WTC11 (cell line): ENCODE measurements at regions not wholly inside any gene's neighbourhood (a gene's known extent, or its start where the extent isn't known, plus 50 kb on each side); places are given as distances from the start of the nearest gene placed in this dataset.
A peak's percentile ranks its signal among the peaks of the same experiment; 100 is the strongest.
"Not testable (repeated sequence)": the region's sequence is repeated elsewhere in the genome, so short reads cannot be mapped to it uniquely, and the experiment has no call there.

Experiments used
- ATAC-seq: fragments of 200-7000 bp; cut with Tn5 transposase; 2 replicates; pipeline ENCODE4 v1.10.0; 2021; ENCODE audit warnings: mild to moderate bottlenecking, moderate library complexity
- CTCF ChIA-PET: fragments of 300-600 bp; sonication (Branson Sonifier 250); formaldehyde crosslinking; loops from one replicate; lab custom pipeline; 2021; ENCODE audit warnings: antibody characterized with exemption; lab: Charles Lee
- POLR2A ChIA-PET: fragments of 350-600 bp; sonication (Branson Sonifier 250); formaldehyde crosslinking; loops from one replicate; lab custom pipeline; 2021; ENCODE audit warnings: antibody characterized with exemption; lab: Charles Lee
- DNase-seq: peaks from one replicate; pipeline ENCODE4 v3.0.0; 2021; ENCODE audit warnings: low spot score
- H3K27ac Mint-ChIP-seq: 2 replicates; pipeline ENCODE4 v1.8.0; 2021; ENCODE audit warnings: mixed read lengths
- H3K27me3 Mint-ChIP-seq: 2 replicates; pipeline ENCODE4 v1.8.0; 2021; ENCODE audit warnings: low read depth, mild to moderate bottlenecking, moderate library complexity, mixed read lengths
- H3K36me3 Mint-ChIP-seq: 2 replicates; pipeline ENCODE4 v1.8.0; 2021; ENCODE audit warnings: mixed read lengths
- H3K4me1 Mint-ChIP-seq: 2 replicates; pipeline ENCODE4 v1.8.0; 2022; ENCODE audit warnings: mixed read lengths
- H3K4me3 Mint-ChIP-seq: 2 replicates; pipeline ENCODE4 v1.8.0; 2021; ENCODE audit warnings: mild to moderate bottlenecking, moderate library complexity, mixed read lengths
- H3K9me3 Mint-ChIP-seq: 2 replicates; pipeline ENCODE4 v1.8.0; 2021; ENCODE audit warnings: mixed read lengths
- CREB1 ChIP-seq: sonication (generic); formaldehyde crosslinking; IDR thresholded peaks from 2 replicates; pipeline ENCODE4 v1.8.0; 2023; ENCODE audit warnings: mild to moderate bottlenecking, missing genetic modification reagents
- ELF4 ChIP-seq: sonication (generic); formaldehyde crosslinking; IDR thresholded peaks from 2 replicates; pipeline ENCODE4 v1.8.1; 2022; ENCODE audit warnings: low read depth, mild to moderate bottlenecking, moderate library complexity, missing genetic modification reagents
- FOXP1 ChIP-seq: sonication (generic); formaldehyde crosslinking; IDR thresholded peaks from 2 replicates; pipeline ENCODE4 v1.8.0; 2022; ENCODE audit warnings: missing genetic modification reagents, mild to moderate bottlenecking, moderate library complexity, borderline replicate concordance
- GRHL2 ChIP-seq: fragments of 250-450 bp; sonication (Bioruptor Pico); IDR thresholded peaks from 2 replicates; pipeline ENCODE4 v1.8.0; 2022; ENCODE audit warnings: mild to moderate bottlenecking, moderate library complexity; ENCODE audit not compliant: insufficient replicate concordance, severe bottlenecking
- GTF2I ChIP-seq: fragments of 250-450 bp; sonication (Bioruptor Pico); conservative IDR thresholded peaks from 2 replicates; pipeline ENCODE4 v1.4.0; 2021; ENCODE audit warnings: mild to moderate bottlenecking
- IRF2 ChIP-seq: sonication (generic); formaldehyde crosslinking; IDR thresholded peaks from 2 replicates; pipeline ENCODE4 v1.8.0; 2022; ENCODE audit warnings: low read depth, missing genetic modification reagents, borderline replicate concordance
- MYBL2 ChIP-seq: sonication (generic); formaldehyde crosslinking; IDR thresholded peaks from 2 replicates; pipeline ENCODE4 v1.8.1; 2023; ENCODE audit warnings: mild to moderate bottlenecking, moderate library complexity, missing genetic modification reagents
- NFYB ChIP-seq: sonication (generic); formaldehyde crosslinking; conservative IDR thresholded peaks from 2 replicates; pipeline ENCODE4 v1.8.0; 2022; ENCODE audit warnings: low read depth, missing genetic modification reagents
- NR1H2 ChIP-seq: sonication (generic); formaldehyde crosslinking; IDR thresholded peaks from 2 replicates; pipeline ENCODE4 v1.9.0; 2021; ENCODE audit warnings: mild to moderate bottlenecking, moderate library complexity, missing genetic modification reagents
- RELA ChIP-seq: sonication (generic); formaldehyde crosslinking; IDR thresholded peaks from 2 replicates; pipeline ENCODE4 v1.8.1; 2022; ENCODE audit warnings: missing genetic modification reagents, mild to moderate bottlenecking, borderline replicate concordance
- RORB ChIP-seq: fragments of 250-450 bp; sonication (Bioruptor Pico); IDR thresholded peaks from 2 replicates; pipeline ENCODE4 v1.9.0; 2021; ENCODE audit warnings: mild to moderate bottlenecking
- SMAD3 ChIP-seq: sonication (generic); formaldehyde crosslinking; IDR thresholded peaks from 2 replicates; pipeline ENCODE4 v1.8.0; 2022; ENCODE audit warnings: missing genetic modification reagents, mild to moderate bottlenecking, borderline replicate concordance
- ZNF219 ChIP-seq: sonication (generic); formaldehyde crosslinking; IDR thresholded peaks from 2 replicates; pipeline ENCODE4 v1.8.0; 2023; ENCODE audit warnings: missing genetic modification reagents, mild to moderate bottlenecking, borderline replicate concordance
- TF ChIP-seq, protein P1 (sequence below): sonication (generic); formaldehyde crosslinking; IDR thresholded peaks from 2 replicates; pipeline ENCODE4 v1.8.1; 2023; ENCODE audit warnings: mild to moderate bottlenecking, moderate library complexity, missing genetic modification reagents
- TF ChIP-seq, protein P2 (sequence below): sonication (generic); formaldehyde crosslinking; IDR thresholded peaks from 2 replicates; pipeline ENCODE4 v1.8.0; 2022; ENCODE audit warnings: mild to moderate bottlenecking, missing genetic modification reagents
- TF ChIP-seq, protein P3 (sequence below): sonication (generic); formaldehyde crosslinking; IDR thresholded peaks from 2 replicates; pipeline ENCODE4 v1.8.1; 2022; ENCODE audit warnings: mild to moderate bottlenecking, moderate library complexity, missing genetic modification reagents

DNA sequence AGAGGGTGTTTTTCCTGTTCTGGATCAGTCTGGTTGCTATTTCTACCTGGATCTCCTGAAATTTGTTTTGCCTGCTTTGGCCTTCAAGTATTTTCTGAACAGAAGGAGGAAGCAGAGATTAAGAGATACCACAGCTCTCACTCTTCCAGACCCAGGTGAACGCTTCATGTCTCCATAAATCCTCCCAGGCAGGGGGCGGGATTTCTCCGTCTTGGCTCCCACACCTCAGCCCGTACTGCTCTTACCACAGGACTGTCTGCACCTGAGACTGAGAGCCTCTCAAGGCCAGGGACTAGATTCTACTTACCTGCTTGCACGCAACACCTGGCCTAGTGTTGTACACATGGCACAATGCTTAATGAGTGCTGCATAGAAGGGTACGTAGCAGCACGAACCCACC, 59.9 kb upstream of the LRPPRC start:
- peaks cover 42% of the 10 kb centered on the region for H3K27me3 Mint-ChIP-seq
- peaks cover 29% of the 10 kb centered on the region for H3K4me1 Mint-ChIP-seq
- DNase-seq (peak; percentile 48), ATAC-seq (peak; percentile 62)
- ChIA-PET POLR2A (no interaction called here), CTCF (interaction anchor here (0.7 to 1.7 kb wide), 5 partner anchors 12 to 288 kb away, joined by 3 to 6 read pairs (median 4); no protein-coding TSS in a partner anchor)
- H3K27ac Mint-ChIP-seq: no peak overlapping the region
- no peak for TF ChIP-seq RELA (CRISPR knock-in tag)
- no peak for TF ChIP-seq SMAD3 (CRISPR knock-in tag)
- TF ChIP-seq, protein P1, sequence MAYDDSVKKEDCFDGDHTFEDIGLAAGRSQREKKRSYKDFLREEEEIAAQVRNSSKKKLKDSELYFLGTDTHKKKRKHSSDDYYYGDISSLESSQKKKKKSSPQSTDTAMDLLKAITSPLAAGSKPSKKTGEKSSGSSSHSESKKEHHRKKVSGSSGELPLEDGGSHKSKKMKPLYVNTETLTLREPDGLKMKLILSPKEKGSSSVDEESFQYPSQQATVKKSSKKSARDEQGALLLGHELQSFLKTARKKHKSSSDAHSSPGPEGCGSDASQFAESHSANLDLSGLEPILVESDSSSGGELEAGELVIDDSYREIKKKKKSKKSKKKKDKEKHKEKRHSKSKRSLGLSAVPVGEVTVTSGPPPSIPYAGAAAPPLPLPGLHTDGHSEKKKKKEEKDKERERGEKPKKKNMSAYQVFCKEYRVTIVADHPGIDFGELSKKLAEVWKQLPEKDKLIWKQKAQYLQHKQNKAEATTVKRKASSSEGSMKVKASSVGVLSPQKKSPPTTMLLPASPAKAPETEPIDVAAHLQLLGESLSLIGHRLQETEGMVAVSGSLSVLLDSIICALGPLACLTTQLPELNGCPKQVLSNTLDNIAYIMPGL (CRISPR knock-in tag): no peak
- no peak for TF ChIP-seq NFYB
- TF ChIP-seq CREB1: no peak
- H3K4me3 Mint-ChIP-seq: no peak overlapping the region
- peaks cover 8% of the 10 kb centered on the region for H3K36me3 Mint-ChIP-seq
- H3K9me3 Mint-ChIP-seq: peaks cover 14% of the 10 kb centered on the region

DNA sequence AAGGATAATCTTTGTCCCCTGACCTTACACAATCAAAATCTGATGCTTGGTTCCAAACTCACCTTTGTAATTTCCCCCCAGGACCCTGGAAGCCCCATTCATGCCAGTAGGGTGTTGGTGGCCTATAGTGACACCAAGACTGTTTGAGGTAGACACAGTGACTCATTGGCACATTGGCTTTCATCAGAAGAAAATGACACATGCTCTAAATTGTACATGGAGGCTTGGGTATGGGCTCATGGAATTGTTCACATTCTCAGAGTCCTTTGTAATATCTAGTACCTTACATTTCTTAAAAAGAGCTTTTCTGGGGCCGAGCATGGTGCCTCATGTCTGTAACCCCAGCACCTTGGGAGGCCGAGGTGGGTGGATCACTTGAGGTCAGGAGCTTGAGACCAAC, 61.2 kb upstream of the LRPPRC start:
- Mint-ChIP-seq H3K27me3 (peaks cover 52% of the 10 kb centered on the region), H3K9me3 (peaks cover 23% of the 10 kb centered on the region), H3K4me1 (peaks cover 28% of the 10 kb centered on the region), H3K36me3 (peaks cover 17% of the 10 kb centered on the region), H3K27ac (no peak overlapping the region), H3K4me3 (no peak overlapping the region)
- ATAC-seq (no peak), DNase-seq (no peak)
- TF ChIP-seq GRHL2 (CRISPR knock-in tag) (no peak), NR1H2 (CRISPR knock-in tag) (no peak), ELF4 (CRISPR knock-in tag) (no peak)
- TF ChIP-seq, protein P2, sequence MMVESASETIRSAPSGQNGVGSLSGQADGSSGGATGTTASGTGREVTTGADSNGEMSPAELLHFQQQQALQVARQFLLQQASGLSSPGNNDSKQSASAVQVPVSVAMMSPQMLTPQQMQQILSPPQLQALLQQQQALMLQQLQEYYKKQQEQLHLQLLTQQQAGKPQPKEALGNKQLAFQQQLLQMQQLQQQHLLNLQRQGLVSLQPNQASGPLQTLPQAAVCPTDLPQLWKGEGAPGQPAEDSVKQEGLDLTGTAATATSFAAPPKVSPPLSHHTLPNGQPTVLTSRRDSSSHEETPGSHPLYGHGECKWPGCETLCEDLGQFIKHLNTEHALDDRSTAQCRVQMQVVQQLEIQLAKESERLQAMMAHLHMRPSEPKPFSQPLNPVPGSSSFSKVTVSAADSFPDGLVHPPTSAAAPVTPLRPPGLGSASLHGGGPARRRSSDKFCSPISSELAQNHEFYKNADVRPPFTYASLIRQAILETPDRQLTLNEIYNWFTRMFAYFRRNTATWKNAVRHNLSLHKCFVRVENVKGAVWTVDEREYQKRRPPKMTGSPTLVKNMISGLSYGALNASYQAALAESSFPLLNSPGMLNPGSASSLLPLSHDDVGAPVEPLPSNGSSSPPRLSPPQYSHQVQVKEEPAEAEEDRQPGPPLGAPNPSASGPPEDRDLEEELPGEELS: no peak
- ChIA-PET CTCF (no interaction called here), POLR2A (no interaction called here)

DNA sequence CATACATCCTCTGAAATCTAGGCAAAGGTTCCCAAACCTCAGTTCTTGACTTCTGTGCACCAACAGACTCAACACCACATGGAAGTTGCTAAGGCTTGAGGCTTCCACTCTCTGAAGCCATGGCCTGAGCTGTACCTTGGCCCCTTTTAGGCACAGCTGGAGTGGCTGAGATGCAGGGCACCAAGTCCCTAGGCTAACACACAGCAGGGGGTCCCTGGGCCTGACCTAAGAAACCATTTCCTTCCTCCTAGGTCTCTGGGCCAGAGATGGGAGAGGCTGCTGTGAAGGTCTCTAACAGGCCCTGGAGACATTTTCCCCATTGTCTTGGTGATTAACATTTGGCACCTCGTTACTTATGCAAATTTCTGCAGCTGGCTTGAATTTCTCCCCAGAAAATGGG, 64.5 kb upstream of the LRPPRC start:
- H3K4me1 Mint-ChIP-seq: peaks cover 15% of the 10 kb centered on the region

DNA sequence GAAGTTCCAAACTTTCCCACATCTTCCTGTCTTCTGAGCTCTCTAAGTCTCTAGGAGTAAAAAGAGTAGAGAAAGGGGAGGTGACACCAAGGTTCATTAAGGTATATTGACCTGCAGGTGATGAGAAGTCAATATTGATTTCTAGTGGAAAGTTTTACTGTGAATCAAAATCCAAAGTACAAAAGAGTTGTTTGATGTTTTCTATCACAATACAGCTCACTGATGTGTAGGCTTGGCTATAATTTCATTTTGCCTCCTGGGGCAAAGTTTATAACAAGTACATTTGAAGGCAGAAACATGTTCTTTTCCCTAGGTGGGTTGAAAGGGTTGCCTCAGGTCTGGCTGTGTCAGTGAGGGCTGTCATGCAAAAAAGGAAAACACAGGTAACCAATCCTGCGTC, 65.2 kb upstream of the LRPPRC start:
- H3K4me1 Mint-ChIP-seq: peaks cover 10% of the 10 kb centered on the region
- peaks cover 42% of the 10 kb centered on the region for H3K9me3 Mint-ChIP-seq
- DNase-seq: no peak
- H3K36me3 Mint-ChIP-seq: peaks cover 37% of the 10 kb centered on the region
- CTCF ChIA-PET: no interaction called here
- no peak for TF ChIP-seq ZNF219 (CRISPR knock-in tag)
- TF ChIP-seq IRF2 (CRISPR knock-in tag): no peak
- no peak for TF ChIP-seq SMAD3 (CRISPR knock-in tag)
- no peak for TF ChIP-seq GTF2I (CRISPR knock-in tag)
- no peak for TF ChIP-seq FOXP1 (CRISPR knock-in tag)
- no peak for TF ChIP-seq RORB (CRISPR knock-in tag)
- no peak for TF ChIP-seq NFYB
- TF ChIP-seq, protein P3, sequence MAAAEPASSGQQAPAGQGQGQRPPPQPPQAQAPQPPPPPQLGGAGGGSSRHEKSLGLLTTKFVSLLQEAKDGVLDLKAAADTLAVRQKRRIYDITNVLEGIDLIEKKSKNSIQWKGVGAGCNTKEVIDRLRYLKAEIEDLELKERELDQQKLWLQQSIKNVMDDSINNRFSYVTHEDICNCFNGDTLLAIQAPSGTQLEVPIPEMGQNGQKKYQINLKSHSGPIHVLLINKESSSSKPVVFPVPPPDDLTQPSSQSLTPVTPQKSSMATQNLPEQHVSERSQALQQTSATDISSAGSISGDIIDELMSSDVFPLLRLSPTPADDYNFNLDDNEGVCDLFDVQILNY (CRISPR knock-in tag): no peak
- TF ChIP-seq MYBL2 (CRISPR knock-in tag): no peak
- no peak for ATAC-seq
- peaks cover 65% of the 10 kb centered on the region for H3K27me3 Mint-ChIP-seq
- H3K4me3 Mint-ChIP-seq: no peak overlapping the region
- H3K27ac Mint-ChIP-seq: no peak overlapping the region
- POLR2A ChIA-PET: no interaction called here

More for the DNA sequence above, 64.5 kb upstream of the LRPPRC start:
- Mint-ChIP-seq H3K9me3 (peaks cover 37% of the 10 kb centered on the region), H3K36me3 (peaks cover 33% of the 10 kb centered on the region), H3K27me3 (peaks cover 69% of the 10 kb centered on the region)
- ATAC-seq, H3K4me3 Mint-ChIP-seq, POLR2A ChIA-PET, H3K27ac Mint-ChIP-seq, CTCF ChIA-PET: not testable (repeated sequence)
- peak; percentile 49 for DNase-seq
